ENCODE measurements at regions not wholly inside any gene's neighbourhood (a gene's known extent, or its start where the extent isn't known, plus 50 kb on each side); places are given as distances from the start of the nearest gene placed in this dataset.

GRCh38 chr22:46079093-46079860 lies 71.0 kb upstream of the PPARA start:
- peak in 2 of 3 donors; percentile 41 to 46 for DNase-seq
- H3K9me3 ChIP-seq = no peaks in the 10 kb centered on the region
- no peaks in the 10 kb centered on the region for H3K27me3 ChIP-seq
- H3K4me1 ChIP-seq = peaks cover 0 to 90% (median 5%) of the 10 kb centered on the region in 4 donors
- H3K27ac ChIP-seq = peak overlapping the region; percentile 74 to 100 (median 96)
- H3K4me3 ChIP-seq = peak overlapping the region in 3 of 4 donors; percentile 26 to 71 (median 42)
- no peak for TF ChIP-seq CTCF (IDR thresholded peaks at IDR 0.05)
- TF ChIP-seq POLR2A (IDR thresholded peaks at IDR 0.05) = no peak
- peaks cover 0 to 5% (median 0%) of the 10 kb centered on the region in 3 donors for H3K36me3 ChIP-seq

- Histone ChIP-seq H3K9me3 (no peaks in the 10 kb centered on the region), H3K36me3 (peaks cover 0 to 5% (median 0%) of the 10 kb centered on the region in 3 donors), H3K27me3 (no peaks in the 10 kb centered on the region), H3K4me1 (peaks cover 0 to 92% (median 9%) of the 10 kb centered on the region in 4 donors), H3K27ac (peak overlapping the region; percentile 74 to 100 (median 96)), H3K4me3 (peak overlapping the region; percentile 26 to 71 (median 34))
- TF ChIP-seq POLR2A (IDR thresholded peaks at IDR 0.05) = no peak
- no peak for TF ChIP-seq CTCF (IDR thresholded peaks at IDR 0.05)
- peak in 2 of 3 donors; percentile 58 to 59 for DNase-seq
Measured at GRCh38 chr22:46079861-46080821, 70.2 kb upstream of the PPARA start.

- H3K4me1 ChIP-seq = peaks cover 0 to 92% (median 9%) of the 10 kb centered on the region in 4 donors
- H3K36me3 ChIP-seq = peaks cover 0 to 3% (median 0%) of the 10 kb centered on the region in 3 donors
- peak overlapping the region; percentile 9 to 71 (median 29) for H3K4me3 ChIP-seq
- DNase-seq = peak in 2 of 3 donors; percentile 44 to 47
- no peaks in the 10 kb centered on the region for H3K27me3 ChIP-seq
- TF ChIP-seq POLR2A (IDR thresholded peaks at IDR 0.05) (no peak), CTCF (IDR thresholded peaks at IDR 0.05) (no peak)
- peak overlapping the region; percentile 74 to 99 (median 88) for H3K27ac ChIP-seq
- no peaks in the 10 kb centered on the region for H3K9me3 ChIP-seq
Measured at GRCh38 chr22:46081036-46081830, 69.1 kb upstream of the PPARA start.

GRCh38 chr22:46081831-46082210 lies 68.5 kb upstream of the PPARA start:
- peak overlapping the region in 3 of 4 donors; percentile 9 to 71 (median 31) for H3K4me3 ChIP-seq
- peaks cover 0 to 92% (median 9%) of the 10 kb centered on the region in 4 donors for H3K4me1 ChIP-seq
- H3K36me3 ChIP-seq = peaks cover 0 to 8% (median 0%) of the 10 kb centered on the region in 3 donors
- DNase-seq = peak in 2 of 3 donors; percentile 43 to 45
- peak overlapping the region; percentile 74 to 99 (median 88) for H3K27ac ChIP-seq
- no peaks in the 10 kb centered on the region for H3K27me3 ChIP-seq
- H3K9me3 ChIP-seq = no peaks in the 10 kb centered on the region
- no peak for TF ChIP-seq CTCF (IDR thresholded peaks at IDR 0.05)
- TF ChIP-seq POLR2A (IDR thresholded peaks at IDR 0.05) = no peak

- peak in 1 of 3 donors; percentile 6 for DNase-seq
- Histone ChIP-seq H3K27me3 (no peaks in the 10 kb centered on the region), H3K9me3 (no peaks in the 10 kb centered on the region), H3K36me3 (peaks cover 0 to 16% (median 0%) of the 10 kb centered on the region in 3 donors), H3K27ac (peak overlapping the region in 3 of 4 donors; percentile 74 to 99 (median 81)), H3K4me1 (peaks cover 0 to 92% (median 9%) of the 10 kb centered on the region in 4 donors), H3K4me3 (no peak overlapping the region)
- TF ChIP-seq POLR2A (IDR thresholded peaks at IDR 0.05) (no peak), CTCF (IDR thresholded peaks at IDR 0.05) (no peak)
Measured at GRCh38 chr22:46082633-46083032, 67.7 kb upstream of the PPARA start.
